ENCODE measurements at regions not wholly inside any gene's neighbourhood (a gene's known extent, or its start where the extent isn't known, plus 50 kb on each side); places are given as distances from the start of the nearest gene placed in this dataset.

- Histone ChIP-seq H3K9me3 (ENCODE audit: control insufficient read depth, insufficient read depth, low read depth, low read length) (no peaks in the 10 kb centered on the region), H3K4me3 (ENCODE audit: low read depth in 2 of 2, low read length in 2 of 2) (no peak overlapping the region), H3K36me3 (ENCODE audit: control insufficient read depth, insufficient read depth, low read length) (no peaks in the 10 kb centered on the region), H3K27ac (ENCODE audit: low read length) (no peak overlapping the region), H3K27me3 (ENCODE audit: control insufficient read depth, insufficient read depth, low read length) (no peaks in the 10 kb centered on the region), H3K4me1 (ENCODE audit: control insufficient read depth, insufficient read depth, low read length) (no peaks in the 10 kb centered on the region)
- BruUV-seq (replicated peaks) = no TSS peak
- ChIA-PET POLR2A (no interaction called here), CTCF (no interaction called here)
- in situ Hi-C loops (cut with HindIII; ENCODE audit: low pct_unique_long_range_greater_than_20kb, low sequenced_read_pairs) (no loop called here), intact Hi-C loops (cut with micrococcal nuclease; ENCODE audit: unreplicated experiment) (no loop called here)
- DNase-seq (ENCODE audit: low read depth, low spot score) (no peak), ATAC-seq (no peak)
- no peak for TF ChIP-seq POLR2AphosphoS5 (IDR thresholded peaks at IDR 0.05; ENCODE audit: low read depth, low read length)
- no peak for TF ChIP-seq TCF7L2 (IDR thresholded peaks at IDR 0.05; ENCODE audit: low read depth, low read length)
- TF ChIP-seq CTCF (IDR thresholded peaks at IDR 0.05) = no peak
- TF ChIP-seq REST (IDR thresholded peaks at IDR 0.05; ENCODE audit: insufficient read depth in 1 of 2, low read depth in 2 of 2, low read length in 1 of 2) = no peak
- TF ChIP-seq SIN3A (IDR thresholded peaks at IDR 0.05; ENCODE audit: borderline replicate concordance, insufficient read depth, low read depth, low read length) = no peak
Measured at GRCh38 chr2:83595121-83595690, 863.9 kb downstream of the SUCLG1 start.

- Histone ChIP-seq H3K4me1 (ENCODE audit: control insufficient read depth, insufficient read depth, low read length) (no peaks in the 10 kb centered on the region), H3K9me3 (ENCODE audit: control insufficient read depth, insufficient read depth, low read depth, low read length) (no peaks in the 10 kb centered on the region), H3K27me3 (ENCODE audit: control insufficient read depth, insufficient read depth, low read length) (no peaks in the 10 kb centered on the region), H3K36me3 (ENCODE audit: control insufficient read depth, insufficient read depth, low read length) (no peaks in the 10 kb centered on the region), H3K27ac (ENCODE audit: low read length) (no peak overlapping the region), H3K4me3 (ENCODE audit: low read depth in 2 of 2, low read length in 2 of 2) (no peak overlapping the region)
- no TSS peak for BruUV-seq (replicated peaks)
- ATAC-seq (no peak), DNase-seq (ENCODE audit: low read depth, low spot score) (no peak)
- ChIA-PET POLR2A (no interaction called here), CTCF (no interaction called here)
- intact Hi-C loops (cut with micrococcal nuclease; ENCODE audit: unreplicated experiment) (no loop called here), in situ Hi-C loops (cut with HindIII; ENCODE audit: low pct_unique_long_range_greater_than_20kb, low sequenced_read_pairs) (no loop called here)
- TF ChIP-seq SIN3A (IDR thresholded peaks at IDR 0.05; ENCODE audit: borderline replicate concordance, insufficient read depth, low read depth, low read length) (no peak), CTCF (IDR thresholded peaks at IDR 0.05) (no peak)
Measured at GRCh38 chr2:83594241-83595120, 864.6 kb downstream of the SUCLG1 start.

All from Panc1 (cell line).